IMR-90 (cell line): ENCODE measurements at regions not wholly inside any gene's neighbourhood (a gene's known extent, or its start where the extent isn't known, plus 50 kb on each side); places are given as distances from the start of the nearest gene placed in this dataset.

Source experiments
- ATAC-seq: fragments of 200-7000 bp; cut with Tn5 transposase; 2 replicates; pipeline ENCODE4 v1.9.1; 2020; ENCODE audit warnings: low read depth, mild to moderate bottlenecking, moderate library complexity
- BruUV-seq: library from RNA; stranded (reverse); fragments of 400-500 nt; replicated peaks from 2 replicates; lab custom pipeline; 2021; lab: Mats Ljungman, UMichigan
- CTCF ChIA-PET: fragments of 300-600 bp; formaldehyde crosslinking; extraction: SDS; loops from one replicate; lab custom pipeline; 2021; ENCODE audit warnings: antibody characterized with exemption; lab: Yijun Ruan, JAX
- POLR2A ChIA-PET: fragments of 300-600 bp; sonication (Branson Sonifier 250); formaldehyde crosslinking; loops from one replicate; lab custom pipeline; 2022; ENCODE audit warnings: antibody characterized with exemption; ENCODE audit not compliant: unreplicated experiment; lab: Charles Lee
- DNase-seq: peaks from one replicate; pipeline ENCODE4 v3.0.0; 2013
- H2AFZ ChIP-seq: replicated peaks from 2 replicates; pipeline ENCODE3; 2013; ENCODE audit warnings: low read length, mild to moderate bottlenecking; ENCODE audit not compliant: poor library complexity
- H2AK5ac ChIP-seq: 2 replicates; pipeline ENCODE4 v1.6.1; 2013; ENCODE audit warnings: low read depth, low read length, inconsistent platforms
- H2AK9ac ChIP-seq: replicated peaks from 2 replicates; pipeline ENCODE3; 2013; ENCODE audit warnings: mild to moderate bottlenecking, low read depth, low read length, moderate library complexity; ENCODE audit not compliant: poor library complexity
- H2BK120ac ChIP-seq: 2 replicates; pipeline ENCODE4 v1.6.1; 2013; ENCODE audit warnings: low read depth, low read length, inconsistent platforms
- H2BK15ac ChIP-seq: 3 replicates; pipeline ENCODE4 v1.6.1; 2013; ENCODE audit warnings: low read depth, low read length, inconsistent platforms
- H2BK20ac ChIP-seq: 2 replicates; pipeline ENCODE4 v1.6.1; 2013; ENCODE audit warnings: low read depth, mild to moderate bottlenecking, inconsistent platforms, low read length, moderate library complexity
- H2BK5ac ChIP-seq: 2 replicates; pipeline ENCODE4 v1.6.1; 2013; ENCODE audit warnings: mild to moderate bottlenecking, low read depth, low read length, inconsistent platforms; ENCODE audit not compliant: poor library complexity, severe bottlenecking
- H3K14ac ChIP-seq: replicated peaks from 2 replicates; pipeline ENCODE4 v1.6.1; 2013; ENCODE audit warnings: low read depth, low read length, inconsistent platforms
- H3K18ac ChIP-seq: 2 replicates; pipeline ENCODE4 v1.6.1; 2013; ENCODE audit warnings: low read depth, low read length, control low read depth
- H3K23ac ChIP-seq: 2 replicates; pipeline ENCODE4 v1.6.1; 2013; ENCODE audit warnings: low read depth, low read length, inconsistent platforms
- H3K27ac ChIP-seq: 2 replicates; pipeline ENCODE4 v1.5.1; 2013; ENCODE audit warnings: mild to moderate bottlenecking, control low read depth, low read length; ENCODE audit not compliant: insufficient read depth
- H3K27me3 ChIP-seq: 2 replicates; pipeline ENCODE4 v1.6.1; 2013; ENCODE audit warnings: low read length; ENCODE audit not compliant: control insufficient read depth, insufficient read depth
- H3K36me3 ChIP-seq: 2 replicates; pipeline ENCODE4 v1.6.1; 2013; ENCODE audit warnings: low read length, mixed read lengths; ENCODE audit not compliant: control insufficient read depth, insufficient read depth
- H3K4ac ChIP-seq: 2 replicates; pipeline ENCODE4 v1.6.1; 2013; ENCODE audit warnings: low read depth, low read length, inconsistent platforms
- H3K4me1 ChIP-seq: 2 replicates; pipeline ENCODE4 v1.6.1; 2013; ENCODE audit warnings: low read length, mixed read lengths; ENCODE audit not compliant: control insufficient read depth, insufficient read depth
- H3K4me2 ChIP-seq: 2 replicates; pipeline ENCODE4 v1.6.1; 2013; ENCODE audit warnings: low read depth, mild to moderate bottlenecking, control low read depth, low read length, moderate library complexity
- H3K4me3 ChIP-seq: 2 replicates; pipeline ENCODE4 v1.5.1; 2013; ENCODE audit warnings: low read depth, mild to moderate bottlenecking, control low read depth, low read length, moderate library complexity; ENCODE audit not compliant: insufficient read depth
- H3K56ac ChIP-seq: 2 replicates; pipeline ENCODE4 v1.6.1; 2013; ENCODE audit warnings: low read length, inconsistent platforms; ENCODE audit not compliant: insufficient read depth; ENCODE audit errors: extremely low read depth
- H3K79me1 ChIP-seq, 2 experiments: 2 replicates each; pipeline ENCODE4 v1.6.1; 2013; ENCODE audit warnings: low read length in 2 of 2, inconsistent platforms in 1 of 2, low read depth in 1 of 2
- H3K9ac ChIP-seq: 2 replicates; pipeline ENCODE4 v1.6.1; 2013; ENCODE audit warnings: low read depth, low read length, control low read depth
- H3K9me1 ChIP-seq: 2 replicates; pipeline ENCODE4 v1.6.1; 2013; ENCODE audit warnings: low read length, inconsistent platforms; ENCODE audit not compliant: insufficient read depth
- H3K9me3 ChIP-seq: 2 replicates; pipeline ENCODE4 v1.6.1; 2013; ENCODE audit warnings: low read length; ENCODE audit not compliant: control insufficient read depth, insufficient read depth
- H4K20me1 ChIP-seq: 2 replicates; pipeline ENCODE4 v1.6.1; 2013; ENCODE audit warnings: low read length, inconsistent platforms; ENCODE audit not compliant: insufficient read depth
- H4K5ac ChIP-seq: 2 replicates; pipeline ENCODE4 v1.6.1; 2013; ENCODE audit warnings: mild to moderate bottlenecking, low read depth, low read length, control low read depth
- H4K8ac ChIP-seq, 2 experiments: 2 replicates each; pipeline ENCODE4 v1.6.1; 2013; ENCODE audit warnings: low read depth in 2 of 2, low read length in 2 of 2, control low read depth in 1 of 2, inconsistent platforms in 1 of 2
- H4K91ac ChIP-seq: 2 replicates; pipeline ENCODE4 v1.6.1; 2013; ENCODE audit warnings: low read depth, low read length, inconsistent platforms; ENCODE audit not compliant: insufficient read depth
- CEBPB ChIP-seq: IDR thresholded peaks from 2 replicates; pipeline ENCODE4 v1.6.1; 2012; ENCODE audit warnings: low read depth, low read length, improper control_type of control experiment
- CHD1 ChIP-seq: IDR thresholded peaks from 2 replicates; pipeline ENCODE4 v1.6.1; 2012; ENCODE audit warnings: low read depth, low read length, improper control_type of control experiment
- SMC3 ChIP-seq: fragments of 150-350 bp; IDR thresholded peaks from 2 replicates; pipeline ENCODE4 v1.6.1; 2016; ENCODE audit warnings: low read depth, mild to moderate bottlenecking, antibody characterized with exemption, low read length, moderate library complexity
- USF2 ChIP-seq: fragments of 150-350 bp; IDR thresholded peaks from 2 replicates; pipeline ENCODE4 v1.6.1; 2017; ENCODE audit warnings: mild to moderate bottlenecking, antibody characterized with exemption, low read length, low read depth
- WGBS, 2 experiments: methylation state at CpG; one replicate each; pipeline versions ENCODE4 v1.1.5 to v1.1.7; 2013; ENCODE audit warnings: missing lambda C conversion rate in 2 of 2; ENCODE audit not compliant: insufficient read length in 1 of 2; ENCODE audit errors: extremely low coverage in 2 of 2; 5-methylcytosine and 5-hydroxymethylcytosine counted together
- dilution Hi-C: fragments of 300-500 bp; cut with HindIII; formaldehyde crosslinking; loops from one replicate; pipeline ENCODE4 v1.14.3; 2018; ENCODE audit warnings: low sequenced_read_pairs; ENCODE audit not compliant: unreplicated experiment
- in situ Hi-C: fragments of 300-500 bp; cut with MboI; formaldehyde crosslinking; loops from 3 replicates; pipeline ENCODE4 v1.14.3; 2019; ENCODE audit warnings: low sequenced_read_pairs, inconsistent platforms, mixed read lengths
- intact Hi-C: fragments of 100-400 bp; cut with micrococcal nuclease; formaldehyde crosslinking; loops from 2 replicates; pipeline ENCODE4 v1.10.0; 2022
- TF ChIP-seq, protein P1 (sequence below): conservative IDR thresholded peaks from 2 replicates; pipeline ENCODE4 v1.5.1; 2012; ENCODE audit warnings: mild to moderate bottlenecking, low read depth, low read length, improper control_type of control experiment
- TF ChIP-seq, protein P2 (sequence below): fragments of 150-350 bp; IDR thresholded peaks from 2 replicates; pipeline ENCODE4 v1.6.1; 2016; ENCODE audit warnings: low read depth, mild to moderate bottlenecking, low read length, moderate library complexity, borderline replicate concordance

GRCh38 chr3:127123533-127123932, 69.4 kb upstream of the PRR23E start:
- Histone ChIP-seq H3K9me3 (no peaks in the 10 kb centered on the region), H3K56ac (no peak overlapping the region), H3K4me2 (no peak overlapping the region), H3K4me3 (no peak overlapping the region), H3K23ac (no peak overlapping the region), H3K4ac (no peak overlapping the region), H4K8ac (no peak overlapping the region), H2AK5ac (no peak overlapping the region), H4K5ac (no peak overlapping the region), H2BK20ac (no peak overlapping the region), H3K27ac (no peak overlapping the region), H2AFZ (no peak overlapping the region), H2BK5ac (no peak overlapping the region), H2BK120ac (no peak overlapping the region), H3K9me1 (no peaks in the 10 kb centered on the region), H4K20me1 (no peaks in the 10 kb centered on the region), H4K91ac (no peak overlapping the region), H3K9ac (no peak overlapping the region), H3K27me3 (peaks cover 12% of the 10 kb centered on the region), H3K4me1 (no peaks in the 10 kb centered on the region), H3K14ac (no peak overlapping the region), H3K79me1 (no peaks in the 10 kb centered on the region), H3K36me3 (no peaks in the 10 kb centered on the region), H2BK15ac (no peak overlapping the region), H2AK9ac (no peak overlapping the region), H3K18ac (no peak overlapping the region)
- BruUV-seq, result no TSS peak
- no peak for ATAC-seq
- in situ Hi-C loops, result no loop called here
- ChIA-PET CTCF (no interaction called here), POLR2A (no interaction called here)
- dilution Hi-C loops, result no loop called here
- TF ChIP-seq SMC3 (no peak), CHD1 (no peak), CEBPB (no peak), USF2 (no peak)
- TF ChIP-seq, protein P1, sequence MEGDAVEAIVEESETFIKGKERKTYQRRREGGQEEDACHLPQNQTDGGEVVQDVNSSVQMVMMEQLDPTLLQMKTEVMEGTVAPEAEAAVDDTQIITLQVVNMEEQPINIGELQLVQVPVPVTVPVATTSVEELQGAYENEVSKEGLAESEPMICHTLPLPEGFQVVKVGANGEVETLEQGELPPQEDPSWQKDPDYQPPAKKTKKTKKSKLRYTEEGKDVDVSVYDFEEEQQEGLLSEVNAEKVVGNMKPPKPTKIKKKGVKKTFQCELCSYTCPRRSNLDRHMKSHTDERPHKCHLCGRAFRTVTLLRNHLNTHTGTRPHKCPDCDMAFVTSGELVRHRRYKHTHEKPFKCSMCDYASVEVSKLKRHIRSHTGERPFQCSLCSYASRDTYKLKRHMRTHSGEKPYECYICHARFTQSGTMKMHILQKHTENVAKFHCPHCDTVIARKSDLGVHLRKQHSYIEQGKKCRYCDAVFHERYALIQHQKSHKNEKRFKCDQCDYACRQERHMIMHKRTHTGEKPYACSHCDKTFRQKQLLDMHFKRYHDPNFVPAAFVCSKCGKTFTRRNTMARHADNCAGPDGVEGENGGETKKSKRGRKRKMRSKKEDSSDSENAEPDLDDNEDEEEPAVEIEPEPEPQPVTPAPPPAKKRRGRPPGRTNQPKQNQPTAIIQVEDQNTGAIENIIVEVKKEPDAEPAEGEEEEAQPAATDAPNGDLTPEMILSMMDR, result no peak
- TF ChIP-seq, protein P2, sequence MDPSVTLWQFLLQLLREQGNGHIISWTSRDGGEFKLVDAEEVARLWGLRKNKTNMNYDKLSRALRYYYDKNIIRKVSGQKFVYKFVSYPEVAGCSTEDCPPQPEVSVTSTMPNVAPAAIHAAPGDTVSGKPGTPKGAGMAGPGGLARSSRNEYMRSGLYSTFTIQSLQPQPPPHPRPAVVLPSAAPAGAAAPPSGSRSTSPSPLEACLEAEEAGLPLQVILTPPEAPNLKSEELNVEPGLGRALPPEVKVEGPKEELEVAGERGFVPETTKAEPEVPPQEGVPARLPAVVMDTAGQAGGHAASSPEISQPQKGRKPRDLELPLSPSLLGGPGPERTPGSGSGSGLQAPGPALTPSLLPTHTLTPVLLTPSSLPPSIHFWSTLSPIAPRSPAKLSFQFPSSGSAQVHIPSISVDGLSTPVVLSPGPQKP, result no peak
- intact Hi-C loops, result no loop called here
- DNase-seq, result no peak
- no CpG with 5 or more reads among the region's 2 CpGs for WGBS, 2 experiments
